ENCODE measurements at regions not wholly inside any gene's neighbourhood (a gene's known extent, or its start where the extent isn't known, plus 50 kb on each side); places are given as distances from the start of the nearest gene placed in this dataset.

GRCh38 chr3:177330779-177331178, 133.5 kb upstream of the TBL1XR1 start:
- no peaks in the 10 kb centered on the region for H3K9me3 ChIP-seq (ENCODE audit: control insufficient read depth, insufficient read depth, low read length)
- H3K27me3 ChIP-seq (ENCODE audit: control insufficient read depth, insufficient read depth, low read length), result no peaks in the 10 kb centered on the region
- CTCF ChIA-PET, result no interaction called here
- no peak overlapping the region for H3K27ac ChIP-seq (ENCODE audit: low read depth, low read length)
- POLR2A ChIA-PET, result no interaction called here
- no peak overlapping the region for H3K4me3 ChIP-seq (ENCODE audit: low read depth, low read length)
- TF ChIP-seq CTCF (IDR thresholded peaks at IDR 0.05; ENCODE audit: low read depth, low read length), result no peak
- no peak for DNase-seq (ENCODE audit: low read depth, low spot score)

- no peak overlapping the region for H3K27ac ChIP-seq (ENCODE audit: low read depth, low read length)
- no peaks in the 10 kb centered on the region for H3K27me3 ChIP-seq (ENCODE audit: control insufficient read depth, insufficient read depth, low read length)
- no peaks in the 10 kb centered on the region for H3K9me3 ChIP-seq (ENCODE audit: control insufficient read depth, insufficient read depth, low read length)
- TF ChIP-seq CTCF (IDR thresholded peaks at IDR 0.05; ENCODE audit: low read depth, low read length), result no peak
- POLR2A ChIA-PET, result no interaction called here
- DNase-seq (ENCODE audit: low read depth, low spot score), result no peak
- no peak overlapping the region for H3K4me3 ChIP-seq (ENCODE audit: low read depth, low read length)
- CTCF ChIA-PET, result interaction anchor here (0.7 kb wide), 1 partner anchor 534 kb away, joined by 4 read pairs; no protein-coding TSS in a partner anchor
Measured at GRCh38 chr3:177331203-177331835, 134.0 kb upstream of the TBL1XR1 start.

GRCh38 chr3:177332955-177333354, 135.7 kb upstream of the TBL1XR1 start:
- POLR2A ChIA-PET, result no interaction called here
- CTCF ChIA-PET, result no interaction called here
- no peak overlapping the region for H3K27ac ChIP-seq (ENCODE audit: low read depth, low read length)
- no peaks in the 10 kb centered on the region for H3K9me3 ChIP-seq (ENCODE audit: control insufficient read depth, insufficient read depth, low read length)
- no peak for DNase-seq (ENCODE audit: low read depth, low spot score)
- H3K27me3 ChIP-seq (ENCODE audit: control insufficient read depth, insufficient read depth, low read length), result no peaks in the 10 kb centered on the region
- no peak for TF ChIP-seq CTCF (IDR thresholded peaks at IDR 0.05; ENCODE audit: low read depth, low read length)
- H3K4me3 ChIP-seq (ENCODE audit: low read depth, low read length), result no peak overlapping the region

GRCh38 chr3:177333533-177334520, 136.5 kb upstream of the TBL1XR1 start:
- CTCF ChIA-PET, result no interaction called here
- H3K4me3 ChIP-seq (ENCODE audit: low read depth, low read length), result no peak overlapping the region
- POLR2A ChIA-PET, result no interaction called here
- DNase-seq (ENCODE audit: low read depth, low spot score), result no peak
- no peak overlapping the region for H3K27ac ChIP-seq (ENCODE audit: low read depth, low read length)
- no peak for TF ChIP-seq CTCF (IDR thresholded peaks at IDR 0.05; ENCODE audit: low read depth, low read length)
- H3K9me3 ChIP-seq (ENCODE audit: control insufficient read depth, insufficient read depth, low read length), result no peaks in the 10 kb centered on the region
- no peaks in the 10 kb centered on the region for H3K27me3 ChIP-seq (ENCODE audit: control insufficient read depth, insufficient read depth, low read length)

- no peaks in the 10 kb centered on the region for H3K9me3 ChIP-seq (ENCODE audit: control insufficient read depth, insufficient read depth, low read length)
- DNase-seq (ENCODE audit: low read depth, low spot score), result no peak
- no peak overlapping the region for H3K4me3 ChIP-seq (ENCODE audit: low read depth, low read length)
- ChIA-PET CTCF (no interaction called here), POLR2A (no interaction called here)
- no peak for TF ChIP-seq CTCF (IDR thresholded peaks at IDR 0.05; ENCODE audit: low read depth, low read length)
- H3K27me3 ChIP-seq (ENCODE audit: control insufficient read depth, insufficient read depth, low read length), result no peaks in the 10 kb centered on the region
- H3K27ac ChIP-seq (ENCODE audit: low read depth, low read length), result no peak overlapping the region
Measured at GRCh38 chr3:177334803-177335202, 137.5 kb upstream of the TBL1XR1 start.
